GM13977 (cell line): ENCODE measurements at regions not wholly inside any gene's neighbourhood (a gene's known extent, or its start where the extent isn't known, plus 50 kb on each side); places are given as distances from the start of the nearest gene placed in this dataset.

Source experiments
- DNase-seq: peaks from one replicate; pipeline ENCODE4 v3.0.0; 2012; ENCODE audit warnings: low spot score
- in situ Hi-C: fragments of 300-500 bp; cut with MboI; formaldehyde crosslinking; loops from one replicate; pipeline ENCODE4 v1.12.0; 2022; ENCODE audit warnings: low sequenced_read_pairs, low pct_unique_long_range_greater_than_20kb, mixed read lengths, inconsistent platforms; ENCODE audit not compliant: unreplicated experiment
- TF ChIP-seq, protein P1 (sequence below): IDR thresholded peaks from 2 replicates; pipeline ENCODE4 v1.5.1; 2012; ENCODE audit warnings: mild to moderate bottlenecking, control low read depth; ENCODE audit not compliant: insufficient read depth; ENCODE audit errors: extremely low read depth, missing control alignments

DNA sequence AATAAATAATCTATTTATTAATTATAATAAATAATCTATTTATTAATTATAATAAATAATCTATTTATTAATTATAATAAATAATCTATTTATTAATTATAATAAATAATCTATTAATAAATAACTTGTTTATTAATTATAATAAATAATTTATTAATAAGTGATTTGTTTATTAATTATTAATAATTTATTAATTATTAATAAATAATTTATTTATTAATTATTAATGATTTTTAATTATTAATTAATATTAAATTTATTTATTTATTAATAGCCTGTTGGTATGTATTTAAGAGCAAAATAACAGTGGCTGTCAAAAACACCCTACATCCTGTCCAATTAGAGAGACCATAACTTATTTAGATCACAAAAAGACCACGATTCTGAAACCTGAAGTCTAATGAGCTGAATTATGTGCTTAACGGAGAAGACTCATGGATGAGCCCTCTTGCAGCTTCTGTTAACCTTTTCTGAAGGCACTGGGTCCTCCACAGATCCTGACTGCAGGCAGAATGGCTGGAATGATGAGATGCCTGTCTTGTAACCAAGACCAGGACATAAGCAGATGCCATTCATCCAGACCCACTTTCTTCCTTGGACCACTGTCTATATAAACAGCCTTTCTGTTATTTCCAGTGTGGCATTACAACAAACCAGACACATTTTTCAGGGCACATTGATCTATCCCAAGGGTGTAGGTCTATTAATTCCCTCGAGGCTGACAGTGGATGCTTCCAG, 134.2 kb downstream of the SETD4 start:
- in situ Hi-C loops: no loop called here
- no peak for DNase-seq
- TF ChIP-seq, protein P1, sequence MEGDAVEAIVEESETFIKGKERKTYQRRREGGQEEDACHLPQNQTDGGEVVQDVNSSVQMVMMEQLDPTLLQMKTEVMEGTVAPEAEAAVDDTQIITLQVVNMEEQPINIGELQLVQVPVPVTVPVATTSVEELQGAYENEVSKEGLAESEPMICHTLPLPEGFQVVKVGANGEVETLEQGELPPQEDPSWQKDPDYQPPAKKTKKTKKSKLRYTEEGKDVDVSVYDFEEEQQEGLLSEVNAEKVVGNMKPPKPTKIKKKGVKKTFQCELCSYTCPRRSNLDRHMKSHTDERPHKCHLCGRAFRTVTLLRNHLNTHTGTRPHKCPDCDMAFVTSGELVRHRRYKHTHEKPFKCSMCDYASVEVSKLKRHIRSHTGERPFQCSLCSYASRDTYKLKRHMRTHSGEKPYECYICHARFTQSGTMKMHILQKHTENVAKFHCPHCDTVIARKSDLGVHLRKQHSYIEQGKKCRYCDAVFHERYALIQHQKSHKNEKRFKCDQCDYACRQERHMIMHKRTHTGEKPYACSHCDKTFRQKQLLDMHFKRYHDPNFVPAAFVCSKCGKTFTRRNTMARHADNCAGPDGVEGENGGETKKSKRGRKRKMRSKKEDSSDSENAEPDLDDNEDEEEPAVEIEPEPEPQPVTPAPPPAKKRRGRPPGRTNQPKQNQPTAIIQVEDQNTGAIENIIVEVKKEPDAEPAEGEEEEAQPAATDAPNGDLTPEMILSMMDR: no peak

DNA sequence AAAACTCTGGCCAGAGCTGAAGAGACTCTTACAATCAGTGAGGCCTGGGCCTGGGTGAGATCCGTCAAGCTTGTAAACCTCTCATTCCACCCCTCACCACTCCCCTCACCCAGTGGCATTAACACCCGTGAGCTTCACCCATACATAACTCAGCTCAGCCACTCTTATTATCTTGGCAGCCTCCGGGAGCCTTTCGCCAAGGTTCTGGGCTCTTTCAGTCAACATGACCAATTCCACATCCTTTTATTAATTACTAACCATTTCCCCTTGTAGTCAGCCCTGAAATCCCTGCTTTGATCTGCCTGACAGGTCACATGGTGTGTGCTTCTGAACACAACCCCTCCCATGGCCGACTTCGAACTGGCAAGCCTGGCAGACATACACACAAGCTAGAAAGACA, 134.8 kb downstream of the SETD4 start:
- DNase-seq: no peak
- in situ Hi-C loops: no loop called here
- TF ChIP-seq, protein P1: no peak

DNA sequence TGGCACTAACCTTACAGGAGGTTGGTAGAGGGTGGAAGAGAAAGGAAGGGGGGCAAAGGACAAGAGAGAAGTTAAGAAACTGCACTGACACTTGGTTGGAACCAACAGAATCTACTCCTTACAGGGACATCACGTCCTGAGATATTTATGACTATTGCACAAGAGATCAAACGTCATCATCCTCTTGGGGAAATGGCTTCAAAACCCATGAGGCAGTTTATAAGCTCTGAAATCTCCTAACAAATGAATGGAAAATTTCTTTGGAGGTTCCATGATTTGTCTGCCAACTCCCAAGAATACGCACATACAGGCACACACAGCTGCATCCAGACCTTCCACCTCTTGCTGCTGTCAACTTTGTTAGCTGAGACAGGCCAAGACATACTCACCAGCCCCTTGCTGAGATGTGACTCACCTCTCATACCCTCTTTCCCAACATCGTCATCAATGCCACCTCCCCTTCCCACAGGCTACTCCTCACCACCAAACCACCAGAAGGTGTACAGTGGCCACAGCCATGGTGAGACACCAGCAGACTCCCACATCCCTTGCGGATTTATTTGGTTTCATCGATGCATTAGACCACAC, 135.5 kb downstream of the SETD4 start:
- TF ChIP-seq, protein P1: no peak
- DNase-seq: no peak

DNA sequence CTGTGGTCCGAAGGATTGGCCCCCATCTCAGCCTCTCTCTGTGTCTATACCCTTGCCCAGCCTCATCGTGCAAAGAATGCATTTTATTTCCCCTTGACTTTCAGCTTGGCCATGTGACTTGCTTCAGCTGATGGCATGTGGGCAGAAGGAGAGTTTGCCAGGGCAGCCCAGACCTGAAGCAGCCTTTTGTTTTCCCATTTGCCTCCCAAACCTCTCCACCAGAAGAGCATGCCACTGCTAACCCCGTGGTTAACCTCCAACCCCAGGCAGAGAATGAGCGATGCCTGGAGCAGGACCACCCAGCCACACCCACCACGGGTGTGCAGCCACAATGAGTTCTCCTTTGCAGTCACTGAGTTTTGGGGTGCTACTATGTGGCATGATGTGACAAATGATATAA, 136.4 kb downstream of the SETD4 start:
- DNase-seq: no peak
- in situ Hi-C loops: no loop called here
- TF ChIP-seq, protein P1: no peak

More for the DNA sequence above, 135.5 kb downstream of the SETD4 start:
- in situ Hi-C loops: no loop called here

DNA sequence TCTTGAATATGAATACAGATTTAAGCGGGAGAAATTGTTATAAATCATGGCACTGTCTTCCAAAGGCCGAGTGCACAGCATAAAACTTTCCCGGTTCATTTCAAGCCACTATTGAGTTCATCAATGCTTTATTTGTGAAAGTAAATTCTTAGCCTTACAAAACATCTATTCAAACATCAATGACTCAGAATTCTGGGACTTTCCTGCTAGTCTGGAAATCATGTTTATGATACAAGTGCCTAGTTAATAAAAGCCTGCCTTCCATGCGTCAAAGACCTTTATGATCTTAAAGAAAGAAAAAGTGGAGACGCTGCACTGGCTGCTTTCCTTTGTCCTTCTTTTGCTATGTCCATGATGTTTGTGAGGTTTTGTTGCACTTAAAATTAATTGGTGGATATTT, 137.7 kb downstream of the SETD4 start:
- in situ Hi-C loops: no loop called here
- no peak for DNase-seq

DNA sequence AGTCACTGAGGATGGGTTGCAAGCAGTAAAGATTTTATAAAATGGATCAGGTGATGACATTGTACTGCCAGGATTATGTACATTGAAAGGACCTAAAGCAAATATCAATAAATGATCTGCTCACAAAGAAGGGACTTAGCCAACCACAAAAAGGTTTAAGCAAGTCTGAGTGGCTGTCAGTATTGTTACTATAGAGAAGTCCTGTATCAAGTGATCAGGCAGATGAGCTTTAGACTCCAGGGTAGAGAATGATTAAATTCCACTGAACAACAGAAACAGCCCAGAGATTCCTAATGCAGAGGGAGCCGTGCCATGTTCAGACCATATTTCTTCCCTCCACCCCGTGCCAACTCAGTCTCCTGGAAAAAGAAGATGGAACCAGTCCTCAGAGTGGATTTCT, 138.9 kb downstream of the SETD4 start:
- in situ Hi-C loops: no loop called here
- DNase-seq: no peak
- TF ChIP-seq, protein P1: no peak

More for the DNA sequence above, 137.7 kb downstream of the SETD4 start:
- TF ChIP-seq, protein P1: no peak
